ENCODE measurements at regions not wholly inside any gene's neighbourhood (a gene's known extent, or its start where the extent isn't known, plus 50 kb on each side); places are given as distances from the start of the nearest gene placed in this dataset.

DNA sequence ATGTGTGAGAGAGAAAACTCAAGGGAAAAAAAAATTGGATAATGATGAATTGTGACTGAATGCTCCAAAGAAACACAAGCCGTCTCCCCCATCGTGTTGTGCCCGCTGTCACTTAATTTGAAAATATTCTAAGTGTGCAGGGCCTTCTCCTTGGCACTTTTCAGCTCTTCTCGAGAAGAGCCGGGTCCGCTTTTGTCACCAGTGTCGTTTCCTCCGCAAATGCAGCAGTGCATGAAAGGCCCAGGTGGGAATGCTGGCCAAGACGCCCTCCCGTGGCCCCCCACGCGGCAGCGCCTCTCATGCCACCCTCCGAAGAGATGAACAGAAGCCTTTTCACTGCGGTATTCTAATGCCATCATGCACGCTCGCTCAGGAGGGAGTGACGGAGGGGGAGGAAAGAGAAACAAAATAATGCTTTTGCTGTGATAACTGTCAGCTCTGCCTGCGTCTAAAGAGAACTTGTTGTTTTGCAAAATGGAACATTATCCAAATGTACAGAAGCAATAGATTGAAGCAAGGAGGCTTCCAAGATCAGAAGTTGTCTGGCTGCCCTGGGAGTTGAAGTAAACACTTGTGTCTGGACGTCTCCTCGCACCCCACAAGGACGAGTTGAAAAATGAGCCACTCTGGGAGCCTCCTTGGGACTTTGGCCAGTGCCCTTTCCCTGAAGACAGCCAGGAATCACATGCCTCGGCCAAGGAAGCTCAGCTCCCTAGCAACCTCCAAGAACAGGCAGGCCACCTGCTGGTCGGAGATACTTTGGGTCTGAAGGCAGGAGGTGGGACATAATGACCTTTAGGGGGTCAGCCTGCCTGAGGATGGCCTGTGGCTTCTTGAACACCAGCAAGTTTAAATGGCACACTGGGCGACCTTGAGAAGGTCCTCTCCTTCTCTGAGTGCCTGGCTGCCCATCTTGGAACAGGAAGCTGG, 166.1 kb upstream of the ZC3H12A start:
- H3K4me1 ChIP-seq (ENCODE audit: control insufficient read depth in 2 of 2, insufficient read depth in 2 of 2, low read length in 1 of 2) = no peaks in the 10 kb centered on the region
- H3K4me3 ChIP-seq (ENCODE audit: low read depth in 1 of 2, low read length in 2 of 2) = no peak overlapping the region
- H3K27ac ChIP-seq (ENCODE audit: low read depth in 2 of 2, low read length in 1 of 2) = no peak overlapping the region
- 63% methylated on average over 25 of the region's 25 CpGs for WGBS, 2 donors
- H3K9me3 ChIP-seq (ENCODE audit: control insufficient read depth in 2 of 2, insufficient read depth in 1 of 2, low read depth in 1 of 2, low read length in 1 of 2) = no peaks in the 10 kb centered on the region
- no peaks in the 10 kb centered on the region for H3K27me3 ChIP-seq (ENCODE audit: control insufficient read depth in 1 of 2, insufficient read depth in 2 of 2, low read length in 2 of 2)
- H3K36me3 ChIP-seq (ENCODE audit: control insufficient read depth in 2 of 2, insufficient read depth in 2 of 2, low read length in 1 of 2) = no peaks in the 10 kb centered on the region

GRCh38 chr1:37309574-37309973, 164.8 kb upstream of the ZC3H12A start:
- Histone ChIP-seq H3K9me3 (ENCODE audit: control insufficient read depth in 2 of 2, insufficient read depth in 1 of 2, low read depth in 1 of 2, low read length in 1 of 2) (no peaks in the 10 kb centered on the region), H3K27me3 (ENCODE audit: control insufficient read depth in 1 of 2, insufficient read depth in 2 of 2, low read length in 2 of 2) (no peaks in the 10 kb centered on the region), H3K4me1 (ENCODE audit: control insufficient read depth in 2 of 2, insufficient read depth in 2 of 2, low read length in 1 of 2) (no peaks in the 10 kb centered on the region), H3K27ac (ENCODE audit: low read depth in 2 of 2, low read length in 1 of 2) (no peak overlapping the region), H3K4me3 (ENCODE audit: low read depth in 1 of 2, low read length in 2 of 2) (no peak overlapping the region), H3K36me3 (ENCODE audit: control insufficient read depth in 2 of 2, insufficient read depth in 2 of 2, low read length in 1 of 2) (no peaks in the 10 kb centered on the region)
- 61 to 75% methylated on average over 3 of the region's 3 CpGs for WGBS, 2 donors

DNA sequence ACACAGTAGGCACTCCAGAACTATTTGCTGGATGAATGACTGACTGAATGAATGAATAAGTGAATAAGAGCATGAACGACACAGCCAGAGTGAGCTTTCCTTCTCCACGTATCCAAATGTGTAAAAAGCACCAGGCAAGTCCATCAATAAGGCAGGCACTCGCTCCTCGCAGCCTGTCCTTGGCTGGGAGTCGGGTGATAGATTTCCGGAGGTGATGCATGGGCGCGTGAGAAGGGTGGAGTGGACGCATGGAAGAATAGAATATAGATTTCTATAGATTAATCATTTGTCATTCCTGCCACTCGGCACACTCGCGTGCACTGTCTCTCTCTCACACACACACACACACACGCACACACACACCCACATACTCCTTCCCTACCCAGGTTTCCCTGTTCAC, 164.3 kb upstream of the ZC3H12A start:
- no peaks in the 10 kb centered on the region for H3K4me1 ChIP-seq (ENCODE audit: control insufficient read depth in 2 of 2, insufficient read depth in 2 of 2, low read length in 1 of 2)
- H3K27me3 ChIP-seq (ENCODE audit: control insufficient read depth in 1 of 2, insufficient read depth in 2 of 2, low read length in 2 of 2) = no peaks in the 10 kb centered on the region
- no peaks in the 10 kb centered on the region for H3K36me3 ChIP-seq (ENCODE audit: control insufficient read depth in 2 of 2, insufficient read depth in 2 of 2, low read length in 1 of 2)
- H3K27ac ChIP-seq (ENCODE audit: low read depth in 2 of 2, low read length in 1 of 2) = no peak overlapping the region
- H3K4me3 ChIP-seq (ENCODE audit: low read depth in 1 of 2, low read length in 2 of 2) = no peak overlapping the region
- WGBS, 2 donors = 58 to 69% methylated on average over 13 of the region's 13 CpGs
- H3K9me3 ChIP-seq (ENCODE audit: control insufficient read depth in 2 of 2, insufficient read depth in 1 of 2, low read depth in 1 of 2, low read length in 1 of 2) = no peaks in the 10 kb centered on the region

- Histone ChIP-seq H3K9me3 (ENCODE audit: control insufficient read depth in 2 of 2, insufficient read depth in 1 of 2, low read depth in 1 of 2, low read length in 1 of 2) (no peaks in the 10 kb centered on the region), H3K36me3 (ENCODE audit: control insufficient read depth in 2 of 2, insufficient read depth in 2 of 2, low read length in 1 of 2) (no peaks in the 10 kb centered on the region), H3K4me1 (ENCODE audit: control insufficient read depth in 2 of 2, insufficient read depth in 2 of 2, low read length in 1 of 2) (no peaks in the 10 kb centered on the region), H3K4me3 (ENCODE audit: low read depth in 1 of 2, low read length in 2 of 2) (no peak overlapping the region), H3K27ac (ENCODE audit: low read depth in 2 of 2, low read length in 1 of 2) (no peak overlapping the region), H3K27me3 (ENCODE audit: control insufficient read depth in 1 of 2, insufficient read depth in 2 of 2, low read length in 2 of 2) (peaks cover 0 to 7% of the 10 kb centered on the region in 2 donors)
- 18 to 22% methylated on average over 4 of the region's 4 CpGs for WGBS, 2 donors
Measured at GRCh38 chr1:37315371-37315846, 159.0 kb upstream of the ZC3H12A start.

DNA sequence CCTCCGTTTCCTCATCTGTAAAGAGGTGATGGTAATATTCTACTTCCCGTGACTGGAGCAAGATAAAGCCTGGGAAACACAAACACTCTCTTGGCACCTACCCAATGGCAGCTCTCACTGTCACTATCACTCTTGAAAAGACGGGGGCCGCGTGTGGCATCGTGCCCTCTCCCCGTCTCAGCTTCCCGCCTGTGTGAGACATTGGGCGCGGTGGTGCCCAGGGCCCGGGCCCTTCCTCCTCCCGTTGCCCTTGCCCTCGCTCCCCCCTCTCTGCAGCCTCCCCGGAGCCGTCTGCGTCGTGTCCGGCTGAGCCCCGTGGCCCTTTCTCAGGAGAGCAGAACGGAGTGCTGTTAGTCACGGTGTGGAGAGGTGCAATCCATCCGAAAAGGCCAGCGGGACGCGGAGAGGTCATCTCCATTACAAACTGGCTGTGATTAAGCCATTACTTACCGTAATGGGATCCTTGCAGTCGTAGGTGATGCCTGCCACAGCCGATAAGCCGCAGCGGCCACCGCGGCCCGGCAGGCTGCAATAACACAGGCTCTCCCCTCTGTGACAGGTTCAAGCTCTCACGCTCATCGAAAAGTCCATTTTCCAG, 156.4 kb upstream of the ZC3H12A start:
- Histone ChIP-seq H3K27me3 (ENCODE audit: control insufficient read depth in 1 of 2, insufficient read depth in 2 of 2, low read length in 2 of 2) (peaks cover 0 to 7% of the 10 kb centered on the region in 2 donors), H3K4me1 (ENCODE audit: control insufficient read depth in 2 of 2, insufficient read depth in 2 of 2, low read length in 1 of 2) (no peaks in the 10 kb centered on the region), H3K9me3 (ENCODE audit: control insufficient read depth in 2 of 2, insufficient read depth in 1 of 2, low read depth in 1 of 2, low read length in 1 of 2) (no peaks in the 10 kb centered on the region), H3K27ac (ENCODE audit: low read depth in 2 of 2, low read length in 1 of 2) (no peak overlapping the region), H3K36me3 (ENCODE audit: control insufficient read depth in 2 of 2, insufficient read depth in 2 of 2, low read length in 1 of 2) (no peaks in the 10 kb centered on the region), H3K4me3 (ENCODE audit: low read depth in 1 of 2, low read length in 2 of 2) (no peak overlapping the region)
- 8 to 9% methylated on average over 35 of the region's 35 CpGs for WGBS, 2 donors

DNA sequence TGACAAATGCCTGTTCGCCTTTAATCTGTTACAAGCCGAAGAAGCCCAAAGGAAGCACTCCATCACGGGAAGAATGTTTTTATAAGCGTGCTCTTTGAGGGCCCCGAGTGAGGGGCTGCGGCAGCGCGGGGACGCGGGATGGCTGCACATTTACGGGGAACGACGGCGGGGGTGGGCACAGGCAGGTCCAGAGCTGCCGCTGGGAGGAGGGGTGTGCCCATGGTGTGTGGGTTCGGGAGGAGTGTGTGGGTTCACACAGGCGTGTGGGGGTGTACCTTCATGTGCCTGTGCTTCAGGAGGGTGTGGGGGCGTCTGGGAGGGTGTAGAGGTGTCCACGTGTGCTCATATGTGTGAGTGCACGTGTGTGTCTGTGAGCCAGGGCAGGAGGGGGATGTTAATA, 155.9 kb upstream of the ZC3H12A start:
- peaks cover 0 to 3% of the 10 kb centered on the region in 2 donors for H3K9me3 ChIP-seq (ENCODE audit: control insufficient read depth in 2 of 2, insufficient read depth in 1 of 2, low read depth in 1 of 2, low read length in 1 of 2)

GRCh38 chr1:37319284-37319683, 155.1 kb upstream of the ZC3H12A start:
- peaks cover 0 to 7% of the 10 kb centered on the region in 2 donors for H3K27me3 ChIP-seq (ENCODE audit: control insufficient read depth in 1 of 2, insufficient read depth in 2 of 2, low read length in 2 of 2)
- 71 to 80% methylated on average over 5 of the region's 5 CpGs for WGBS, 2 donors
- H3K27ac ChIP-seq (ENCODE audit: low read depth in 2 of 2, low read length in 1 of 2) = no peak overlapping the region
- no peak overlapping the region for H3K4me3 ChIP-seq (ENCODE audit: low read depth in 1 of 2, low read length in 2 of 2)
- H3K4me1 ChIP-seq (ENCODE audit: control insufficient read depth in 2 of 2, insufficient read depth in 2 of 2, low read length in 1 of 2) = no peaks in the 10 kb centered on the region
- H3K36me3 ChIP-seq (ENCODE audit: control insufficient read depth in 2 of 2, insufficient read depth in 2 of 2, low read length in 1 of 2) = no peaks in the 10 kb centered on the region
- peaks cover 2 to 3% of the 10 kb centered on the region in 2 donors for H3K9me3 ChIP-seq (ENCODE audit: control insufficient read depth in 2 of 2, insufficient read depth in 1 of 2, low read depth in 1 of 2, low read length in 1 of 2)

More for the DNA sequence above, 155.9 kb upstream of the ZC3H12A start:
- Histone ChIP-seq H3K36me3 (ENCODE audit: control insufficient read depth in 2 of 2, insufficient read depth in 2 of 2, low read length in 1 of 2) (no peaks in the 10 kb centered on the region), H3K27me3 (ENCODE audit: control insufficient read depth in 1 of 2, insufficient read depth in 2 of 2, low read length in 2 of 2) (peaks cover 0 to 7% of the 10 kb centered on the region in 2 donors), H3K27ac (ENCODE audit: low read depth in 2 of 2, low read length in 1 of 2) (no peak overlapping the region), H3K4me1 (ENCODE audit: control insufficient read depth in 2 of 2, insufficient read depth in 2 of 2, low read length in 1 of 2) (no peaks in the 10 kb centered on the region), H3K4me3 (ENCODE audit: low read depth in 1 of 2, low read length in 2 of 2) (no peak overlapping the region)
- 17 to 19% methylated on average over 20 of the region's 20 CpGs for WGBS, 2 donors

DNA sequence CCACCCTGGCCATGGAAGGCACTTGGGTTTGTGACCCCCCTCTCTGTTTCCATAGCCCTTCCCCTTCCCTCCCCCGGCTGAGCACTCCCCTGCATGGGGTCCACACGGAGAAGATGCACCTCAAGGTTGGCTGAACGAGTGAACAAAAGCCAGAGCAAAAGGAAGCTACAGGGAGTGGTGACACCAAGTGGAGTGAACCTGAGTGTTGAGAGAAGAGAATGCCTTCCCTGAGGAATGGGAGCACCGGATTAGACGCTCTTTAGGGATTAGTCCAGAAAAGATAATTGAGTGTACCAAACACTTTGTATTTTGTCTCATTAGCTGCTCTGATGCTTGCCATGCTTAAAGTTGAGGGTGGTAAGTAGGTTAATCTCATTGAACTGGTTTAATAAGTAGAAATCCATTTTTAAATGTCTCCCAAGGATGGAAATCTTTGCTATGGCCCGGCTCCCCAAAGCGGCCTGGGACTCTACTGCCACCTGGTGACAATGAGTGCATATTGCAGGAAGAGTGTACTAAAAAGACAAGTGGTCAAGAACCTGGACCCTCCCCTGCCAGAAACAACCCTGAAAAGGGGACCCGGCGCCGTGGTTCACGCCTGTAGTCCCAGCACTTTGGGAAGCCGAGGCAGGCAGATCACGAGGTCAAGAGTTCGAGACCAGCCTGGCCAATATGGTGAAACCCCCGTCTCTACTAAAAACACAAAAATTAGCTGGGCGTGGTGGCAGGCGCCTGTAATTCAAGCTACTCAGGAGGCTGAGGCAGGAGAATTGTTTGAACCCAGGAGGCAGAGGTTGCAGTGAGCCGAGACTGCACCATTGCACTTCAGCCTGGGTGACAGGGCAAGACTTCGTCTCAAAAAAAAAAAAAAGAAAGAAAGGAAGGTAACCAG, 150.6 kb upstream of the ZC3H12A start:
- Histone ChIP-seq H3K27me3 (ENCODE audit: control insufficient read depth in 1 of 2, insufficient read depth in 2 of 2, low read length in 2 of 2) (peaks cover 0 to 7% of the 10 kb centered on the region in 2 donors), H3K9me3 (ENCODE audit: control insufficient read depth in 2 of 2, insufficient read depth in 1 of 2, low read depth in 1 of 2, low read length in 1 of 2) (peaks cover 2 to 5% of the 10 kb centered on the region in 2 donors), H3K27ac (ENCODE audit: low read depth in 2 of 2, low read length in 1 of 2) (no peak overlapping the region), H3K4me1 (ENCODE audit: control insufficient read depth in 2 of 2, insufficient read depth in 2 of 2, low read length in 1 of 2) (no peaks in the 10 kb centered on the region), H3K4me3 (ENCODE audit: low read depth in 1 of 2, low read length in 2 of 2) (no peak overlapping the region), H3K36me3 (ENCODE audit: control insufficient read depth in 2 of 2, insufficient read depth in 2 of 2, low read length in 1 of 2) (no peaks in the 10 kb centered on the region)
- 38 to 41% methylated on average over 19 of the region's 19 CpGs for WGBS, 2 donors

DNA sequence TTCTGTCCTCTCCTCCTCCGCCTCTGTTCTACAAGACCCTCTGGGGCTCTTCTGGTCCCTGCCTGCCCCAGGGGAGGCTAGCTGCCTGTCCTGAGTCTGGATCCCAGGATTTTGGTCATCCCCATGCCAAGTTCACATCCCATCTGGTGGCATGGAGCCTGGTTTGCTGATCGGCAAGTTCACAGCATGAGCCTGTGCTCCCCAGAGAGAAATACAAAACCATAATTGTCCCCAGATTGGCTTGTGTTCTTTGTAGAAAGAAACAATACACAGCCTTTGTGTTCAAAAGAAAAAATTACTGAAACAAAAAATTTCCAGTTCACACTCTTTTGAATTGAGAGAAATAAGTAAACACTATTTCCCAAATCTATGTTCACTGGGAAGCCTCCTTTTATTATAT, 149.4 kb upstream of the ZC3H12A start:
- 59 to 62% methylated on average over 2 of the region's 2 CpGs for WGBS, 2 donors
- Histone ChIP-seq H3K27ac (ENCODE audit: low read depth in 2 of 2, low read length in 1 of 2) (no peak overlapping the region), H3K36me3 (ENCODE audit: control insufficient read depth in 2 of 2, insufficient read depth in 2 of 2, low read length in 1 of 2) (no peaks in the 10 kb centered on the region), H3K4me3 (ENCODE audit: low read depth in 1 of 2, low read length in 2 of 2) (no peak overlapping the region), H3K27me3 (ENCODE audit: control insufficient read depth in 1 of 2, insufficient read depth in 2 of 2, low read length in 2 of 2) (peaks cover 0 to 7% of the 10 kb centered on the region in 2 donors), H3K4me1 (ENCODE audit: control insufficient read depth in 2 of 2, insufficient read depth in 2 of 2, low read length in 1 of 2) (no peaks in the 10 kb centered on the region), H3K9me3 (ENCODE audit: control insufficient read depth in 2 of 2, insufficient read depth in 1 of 2, low read depth in 1 of 2, low read length in 1 of 2) (peaks cover 2 to 5% of the 10 kb centered on the region in 2 donors)

All from esophagus (tissue), 2 donors.